Stimulated activated memory B cell treated with anti-CD40 and anti-IgM and Interleukin-4, amounts not matched to agents 10 μg/mL and 1 μg/mL and 100 μg/mL, for 72 hours (primary cell): ENCODE measurements at regions not wholly inside any gene's neighbourhood (a gene's known extent, or its start where the extent isn't known, plus 50 kb on each side); places are given as distances from the start of the nearest gene placed in this dataset.

Experiments
- ATAC-seq: fragments of 150-1000 bp; cut with Tn5 transposase; 2 replicates; pipeline ENCODE4 v1.10.0; 2021
- H3K27ac Mint-ChIP-seq: one replicate; pipeline ENCODE4 v1.8.0; 2022; ENCODE audit warnings: mild to moderate bottlenecking, mixed read lengths
- H3K27me3 Mint-ChIP-seq: one replicate; pipeline ENCODE4 v1.8.0; 2022; ENCODE audit warnings: mixed read lengths
- H3K36me3 Mint-ChIP-seq: one replicate; pipeline ENCODE4 v1.8.0; 2022; ENCODE audit warnings: mixed read lengths
- H3K4me1 Mint-ChIP-seq: one replicate; pipeline ENCODE4 v1.8.0; 2022; ENCODE audit warnings: mixed read lengths
- H3K4me3 Mint-ChIP-seq: one replicate; pipeline ENCODE4 v1.8.0; 2022; ENCODE audit warnings: mild to moderate bottlenecking, moderate library complexity, mixed read lengths
- H3K9me3 Mint-ChIP-seq: one replicate; pipeline ENCODE4 v1.8.0; 2022; ENCODE audit warnings: mixed read lengths

GRCh38 chr18:55109818-55110414 is 150.7 kb upstream of the CCDC68 start:
- H3K36me3 Mint-ChIP-seq, result peaks cover 7% of the 10 kb centered on the region

GRCh38 chr18:55106906-55107305 is 147.6 kb upstream of the CCDC68 start:
- Mint-ChIP-seq H3K27ac (peak overlapping the region; percentile 78), H3K27me3 (no peaks in the 10 kb centered on the region), H3K36me3 (peaks cover 20% of the 10 kb centered on the region), H3K4me1 (peaks cover 44% of the 10 kb centered on the region), H3K4me3 (no peak overlapping the region), H3K9me3 (peaks cover 11% of the 10 kb centered on the region)
- ATAC-seq, result no peak

More at GRCh38 chr18:55109818-55110414, 150.7 kb upstream of the CCDC68 start:
- no peak for ATAC-seq
- peaks cover 8% of the 10 kb centered on the region for H3K9me3 Mint-ChIP-seq
- peaks cover 26% of the 10 kb centered on the region for H3K4me1 Mint-ChIP-seq
- H3K27ac Mint-ChIP-seq, result no peak overlapping the region
- no peaks in the 10 kb centered on the region for H3K27me3 Mint-ChIP-seq
- no peak overlapping the region for H3K4me3 Mint-ChIP-seq

- Mint-ChIP-seq H3K27ac (peak overlapping the region; percentile 78), H3K4me1 (peaks cover 46% of the 10 kb centered on the region), H3K36me3 (peaks cover 20% of the 10 kb centered on the region), H3K9me3 (peaks cover 11% of the 10 kb centered on the region), H3K27me3 (no peaks in the 10 kb centered on the region), H3K4me3 (peak overlapping the region; percentile 65)
- ATAC-seq, result peak; percentile 86
Observed at GRCh38 chr18:55106466-55106865, 147.2 kb upstream of the CCDC68 start.

GRCh38 chr18:55105873-55106272 is 146.6 kb upstream of the CCDC68 start:
- Mint-ChIP-seq H3K27me3 (no peaks in the 10 kb centered on the region), H3K4me3 (peak overlapping the region; percentile 65), H3K4me1 (peaks cover 46% of the 10 kb centered on the region)

GRCh38 chr18:55102958-55103456 is 143.7 kb upstream of the CCDC68 start:
- Mint-ChIP-seq H3K9me3 (peaks cover 11% of the 10 kb centered on the region), H3K4me1 (peaks cover 43% of the 10 kb centered on the region), H3K27me3 (no peaks in the 10 kb centered on the region), H3K36me3 (peaks cover 19% of the 10 kb centered on the region), H3K4me3 (no peak overlapping the region), H3K27ac (peak overlapping the region; percentile 78)
- ATAC-seq, result no peak

More at GRCh38 chr18:55105873-55106272, 146.6 kb upstream of the CCDC68 start:
- ATAC-seq, result peak; percentile 66
- peaks cover 11% of the 10 kb centered on the region for H3K9me3 Mint-ChIP-seq
- H3K36me3 Mint-ChIP-seq, result peaks cover 20% of the 10 kb centered on the region
- H3K27ac Mint-ChIP-seq, result peak overlapping the region; percentile 78

- peak overlapping the region; percentile 78 for H3K27ac Mint-ChIP-seq
Observed at GRCh38 chr18:55102501-55102900, 143.2 kb upstream of the CCDC68 start.

GRCh38 chr18:55101458-55101824 is 142.2 kb upstream of the CCDC68 start:
- no peak for ATAC-seq
- Mint-ChIP-seq H3K4me3 (peak overlapping the region; percentile 55), H3K36me3 (peaks cover 19% of the 10 kb centered on the region), H3K27me3 (no peaks in the 10 kb centered on the region), H3K9me3 (peaks cover 8% of the 10 kb centered on the region), H3K27ac (peak overlapping the region; percentile 78), H3K4me1 (peaks cover 50% of the 10 kb centered on the region)

More at GRCh38 chr18:55102501-55102900, 143.2 kb upstream of the CCDC68 start:
- no peak for ATAC-seq
- Mint-ChIP-seq H3K27me3 (no peaks in the 10 kb centered on the region), H3K4me3 (no peak overlapping the region), H3K4me1 (peaks cover 48% of the 10 kb centered on the region), H3K36me3 (peaks cover 19% of the 10 kb centered on the region), H3K9me3 (peaks cover 11% of the 10 kb centered on the region)

- no peaks in the 10 kb centered on the region for H3K27me3 Mint-ChIP-seq
- H3K36me3 Mint-ChIP-seq, result peaks cover 19% of the 10 kb centered on the region
- peak overlapping the region; percentile 55 for H3K4me3 Mint-ChIP-seq
- H3K9me3 Mint-ChIP-seq, result peaks cover 8% of the 10 kb centered on the region
- H3K27ac Mint-ChIP-seq, result peak overlapping the region; percentile 78
- H3K4me1 Mint-ChIP-seq, result peaks cover 50% of the 10 kb centered on the region
- ATAC-seq, result no peak
Observed at GRCh38 chr18:55100817-55101457, 141.7 kb upstream of the CCDC68 start.

GRCh38 chr18:55097456-55098170 is 138.4 kb upstream of the CCDC68 start:
- Mint-ChIP-seq H3K4me3 (no peak overlapping the region), H3K27me3 (no peaks in the 10 kb centered on the region), H3K4me1 (peaks cover 58% of the 10 kb centered on the region), H3K27ac (peak overlapping the region; percentile 85), H3K9me3 (peaks cover 3% of the 10 kb centered on the region), H3K36me3 (peaks cover 5% of the 10 kb centered on the region)
- no peak for ATAC-seq

GRCh38 chr18:55096263-55096951 is 137.1 kb upstream of the CCDC68 start:
- H3K27me3 Mint-ChIP-seq, result no peaks in the 10 kb centered on the region
- H3K27ac Mint-ChIP-seq, result peak overlapping the region; percentile 85
- H3K4me3 Mint-ChIP-seq, result no peak overlapping the region
- peak; percentile 78 for ATAC-seq
- peaks cover 3% of the 10 kb centered on the region for H3K9me3 Mint-ChIP-seq
- peaks cover 62% of the 10 kb centered on the region for H3K4me1 Mint-ChIP-seq
- H3K36me3 Mint-ChIP-seq, result peaks cover 11% of the 10 kb centered on the region

- Mint-ChIP-seq H3K27ac (peak overlapping the region; percentile 85), H3K4me3 (peak overlapping the region; percentile 72), H3K9me3 (peaks cover 3% of the 10 kb centered on the region), H3K27me3 (no peaks in the 10 kb centered on the region), H3K36me3 (peaks cover 11% of the 10 kb centered on the region), H3K4me1 (peaks cover 62% of the 10 kb centered on the region)
- no peak for ATAC-seq
Observed at GRCh38 chr18:55095584-55095983, 136.3 kb upstream of the CCDC68 start.

- Mint-ChIP-seq H3K27me3 (no peaks in the 10 kb centered on the region), H3K9me3 (no peaks in the 10 kb centered on the region), H3K4me3 (peak overlapping the region; percentile 43), H3K4me1 (peaks cover 65% of the 10 kb centered on the region), H3K27ac (peak overlapping the region; percentile 85), H3K36me3 (peaks cover 12% of the 10 kb centered on the region)
- no peak for ATAC-seq
Observed at GRCh38 chr18:55093808-55094207, 134.5 kb upstream of the CCDC68 start.

- H3K27me3 Mint-ChIP-seq, result no peaks in the 10 kb centered on the region
- peaks cover 12% of the 10 kb centered on the region for H3K36me3 Mint-ChIP-seq
- peak overlapping the region; percentile 85 for H3K27ac Mint-ChIP-seq
- H3K4me1 Mint-ChIP-seq, result peaks cover 70% of the 10 kb centered on the region
- no peaks in the 10 kb centered on the region for H3K9me3 Mint-ChIP-seq
- peak; percentile 74 for ATAC-seq
- peak overlapping the region; percentile 43 for H3K4me3 Mint-ChIP-seq
Observed at GRCh38 chr18:55093295-55093694, 134.0 kb upstream of the CCDC68 start.

GRCh38 chr18:55092166-55092565 is 132.9 kb upstream of the CCDC68 start:
- Mint-ChIP-seq H3K4me3 (peak overlapping the region; percentile 15), H3K9me3 (no peaks in the 10 kb centered on the region), H3K27ac (peak overlapping the region; percentile 85), H3K27me3 (no peaks in the 10 kb centered on the region), H3K4me1 (peaks cover 73% of the 10 kb centered on the region), H3K36me3 (peaks cover 12% of the 10 kb centered on the region)
- peak; percentile 9 for ATAC-seq
